ENCODE measurements at regions not wholly inside any gene's neighbourhood (a gene's known extent, or its start where the extent isn't known, plus 50 kb on each side); places are given as distances from the start of the nearest gene placed in this dataset.

GRCh38 chr2:163541943-163542342, 193.9 kb downstream of the FIGN start:
- no peak for DNase-seq (ENCODE audit: low read depth)

DNA sequence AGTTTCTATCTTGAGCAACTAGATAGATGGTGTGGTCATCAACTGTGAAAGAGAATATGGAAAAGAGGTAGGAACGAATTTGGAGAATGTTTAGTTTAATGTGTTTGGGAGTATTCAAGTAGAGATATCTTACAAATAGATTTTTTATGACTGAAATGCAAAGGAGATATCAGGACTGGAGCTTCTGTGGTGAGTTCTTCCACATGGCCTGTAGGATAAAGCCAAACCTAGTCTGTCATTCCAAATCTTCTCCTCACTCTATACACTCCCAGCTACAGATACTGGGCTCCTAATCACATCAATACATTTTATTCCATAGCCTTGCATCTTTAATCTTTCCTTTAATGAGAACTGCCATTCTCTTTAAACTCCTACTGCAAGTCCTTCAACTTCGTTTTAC, 194.3 kb downstream of the FIGN start:
- no peak for DNase-seq (ENCODE audit: low read depth)

DNA sequence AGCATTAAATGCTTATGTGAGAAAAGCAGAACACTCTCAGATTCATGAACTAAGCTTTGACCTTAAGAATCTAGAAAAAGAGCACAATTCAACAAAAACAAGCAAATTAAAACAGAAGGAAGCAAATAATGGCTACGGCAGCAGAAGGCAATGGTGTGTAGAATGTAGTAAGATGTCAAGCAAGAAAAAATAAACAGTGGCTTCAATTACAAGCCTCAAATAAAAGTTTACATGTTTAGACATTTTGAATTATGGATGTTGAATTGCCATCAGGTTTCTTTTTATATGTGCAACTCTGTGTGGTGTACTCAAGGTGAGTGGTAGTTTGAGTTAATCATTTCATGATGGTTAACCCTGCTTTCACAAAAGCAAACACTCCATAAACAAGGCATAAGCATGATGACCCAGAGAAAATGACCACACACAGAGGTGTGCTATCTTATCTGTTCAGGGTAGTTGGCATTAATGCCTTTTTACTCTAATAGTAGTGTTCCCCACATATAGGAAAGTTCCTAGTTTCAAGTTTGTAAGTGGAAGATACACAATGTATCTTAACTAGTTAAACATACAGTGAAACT, 207.1 kb downstream of the FIGN start:
- DNase-seq (ENCODE audit: low read depth) = no peak

DNA sequence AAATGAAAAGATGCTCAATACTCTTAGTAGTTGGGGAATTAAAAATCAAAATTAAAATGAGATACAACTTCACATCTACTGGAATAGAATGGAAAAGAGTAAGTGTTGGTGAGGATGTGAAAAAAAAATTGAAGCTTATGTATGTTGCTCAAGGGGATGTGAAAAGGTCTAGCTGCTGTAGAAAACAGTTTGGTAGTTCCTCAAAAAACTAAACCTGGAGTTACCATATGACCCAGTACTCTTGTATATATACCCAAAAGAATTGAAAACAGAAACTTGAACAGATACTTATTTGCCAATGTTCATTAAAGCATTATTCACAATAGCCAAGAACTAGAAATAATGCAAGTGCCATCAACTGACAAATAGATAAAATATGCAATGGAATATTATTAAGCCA, 208.4 kb downstream of the FIGN start:
- DNase-seq (ENCODE audit: low read depth) = no peak

- no peak for DNase-seq (ENCODE audit: low read depth)
These were observed 217.0 kb downstream of the FIGN start for GRCh38 chr2:163518762-163519161.

GRCh38 chr2:163515836-163516235, 220.0 kb downstream of the FIGN start:
- no peak for DNase-seq (ENCODE audit: low read depth)

GRCh38 chr2:163505281-163505680, 230.5 kb downstream of the FIGN start:
- no peak for DNase-seq (ENCODE audit: low read depth)

GRCh38 chr2:163493359-163494298, 242.2 kb downstream of the FIGN start:
- DNase-seq (ENCODE audit: low read depth) = no peak

GRCh38 chr2:163491850-163492249, 244.0 kb downstream of the FIGN start:
- DNase-seq (ENCODE audit: low read depth) = no peak

GRCh38 chr2:163490281-163490680, 245.5 kb downstream of the FIGN start:
- DNase-seq (ENCODE audit: low read depth) = peak; percentile 14

DNA sequence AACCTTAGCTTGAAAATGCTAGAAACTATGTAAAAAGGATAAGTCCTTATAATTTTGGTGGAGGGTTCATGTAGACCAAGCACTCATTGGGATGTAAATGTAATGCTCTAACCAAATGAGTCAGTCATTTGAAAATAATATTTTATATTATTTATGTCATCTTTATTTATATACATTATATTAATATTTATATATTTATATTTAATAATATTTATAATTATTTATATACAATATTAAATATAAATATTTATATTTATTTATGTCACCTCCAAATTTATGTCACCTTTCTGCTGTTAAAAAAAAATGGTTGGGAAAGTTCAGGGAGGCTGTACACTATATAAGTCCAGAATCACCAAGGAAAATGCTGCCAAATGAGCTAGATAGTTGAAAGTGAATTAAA, 254.3 kb downstream of the FIGN start:
- DNase-seq (ENCODE audit: low read depth) = no peak

DNA sequence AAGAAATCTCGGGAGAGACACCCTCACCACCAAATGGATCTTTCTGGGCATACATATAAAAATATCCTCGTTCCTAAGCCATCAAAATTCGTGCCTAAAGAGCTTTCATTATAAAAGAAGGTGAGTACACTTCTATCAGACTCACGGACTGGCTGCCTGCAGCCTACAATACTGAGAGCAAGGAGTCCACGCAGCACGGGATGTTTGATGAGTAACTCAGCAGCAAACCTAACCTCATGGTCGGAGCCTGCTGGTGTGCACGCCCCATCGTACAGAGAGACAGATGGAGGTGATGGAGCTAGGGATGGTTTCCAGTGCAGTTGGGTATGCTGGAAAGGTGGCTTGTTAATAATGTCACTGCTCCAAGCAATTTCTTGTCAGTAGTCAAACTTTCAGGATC, 256.2 kb downstream of the FIGN start:
- no peak for DNase-seq (ENCODE audit: low read depth)

DNA sequence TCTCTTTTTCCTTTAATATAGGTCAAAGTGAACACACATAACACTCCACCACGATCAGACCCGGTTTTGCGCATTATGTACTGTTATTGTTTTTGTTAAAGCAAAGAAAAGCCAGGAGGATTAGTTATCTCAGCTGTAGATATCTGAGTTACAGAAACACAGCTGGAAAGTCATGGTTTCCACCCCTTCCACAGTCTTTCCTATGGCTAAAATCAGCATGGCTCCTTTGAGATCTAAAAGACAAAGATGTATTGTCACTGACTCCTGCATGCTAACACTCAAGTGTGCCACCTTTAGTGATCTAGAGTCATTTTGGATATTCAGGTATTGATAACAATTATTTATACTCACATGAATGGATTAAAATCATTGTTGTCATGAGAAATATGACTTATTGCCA, 260.0 kb downstream of the FIGN start:
- no peak for DNase-seq (ENCODE audit: low read depth)

DNA sequence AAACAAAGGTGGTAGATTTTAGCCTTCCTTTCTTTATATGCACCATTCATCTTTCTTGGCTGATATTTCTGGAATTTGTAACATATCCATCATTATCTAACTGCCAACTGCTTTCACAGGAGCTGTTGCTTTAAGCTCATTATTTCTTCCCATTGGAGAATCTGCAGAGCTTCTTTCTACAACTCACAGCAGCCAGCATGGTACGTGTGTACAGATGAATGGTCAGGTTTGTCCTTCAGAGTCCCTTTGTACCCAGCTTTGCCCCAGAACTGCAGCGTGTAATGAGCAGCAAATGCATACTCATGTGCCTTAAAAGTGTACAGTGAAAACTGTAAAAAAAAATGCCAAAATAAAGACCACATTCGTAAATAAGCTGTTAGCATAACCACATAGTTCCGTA, 260.9 kb downstream of the FIGN start:
- DNase-seq (ENCODE audit: low read depth) = no peak

DNA sequence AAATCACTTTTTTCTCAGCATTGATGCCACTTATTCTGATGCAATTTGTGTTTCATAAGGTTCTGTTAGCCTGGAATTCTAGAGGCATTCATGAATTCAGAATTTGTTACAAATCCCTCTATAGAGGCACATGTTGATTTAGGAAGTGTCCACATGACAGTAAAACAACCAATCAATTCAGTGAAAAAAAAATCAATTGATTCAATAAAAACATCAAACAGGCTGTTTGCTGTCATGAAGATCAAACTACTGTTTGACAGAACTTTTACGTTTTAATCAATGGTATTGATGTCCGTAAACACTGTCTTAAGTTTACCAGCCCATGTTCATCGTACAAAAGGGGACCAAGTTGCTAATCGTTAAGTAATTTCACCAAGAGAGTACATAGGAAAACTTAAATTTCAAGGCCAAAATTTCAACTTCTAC, 261.5 kb downstream of the FIGN start:
- DNase-seq (ENCODE audit: low read depth) = no peak

GRCh38 chr2:163471947-163472346, 263.9 kb downstream of the FIGN start:
- DNase-seq (ENCODE audit: low read depth) = no peak

DNA sequence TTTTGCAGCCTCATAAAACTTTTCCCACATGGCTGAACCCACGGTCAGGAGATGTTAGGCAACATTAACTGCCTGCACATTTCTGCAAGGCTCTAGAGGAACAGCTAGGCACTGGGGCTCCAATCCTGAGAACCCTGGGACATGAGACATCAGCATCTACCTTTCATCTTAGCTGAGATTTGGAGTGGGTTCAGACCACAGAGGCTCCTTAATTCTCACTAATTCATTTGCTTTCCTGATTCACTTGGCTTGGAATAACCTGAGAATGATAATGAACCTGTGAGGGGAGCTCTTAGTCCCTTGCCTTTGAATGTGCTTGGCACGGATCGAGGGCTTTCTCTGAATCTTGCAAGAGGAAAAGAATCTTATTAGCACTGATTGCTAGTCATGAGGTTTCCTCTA, 266.2 kb downstream of the FIGN start:
- DNase-seq (ENCODE audit: low read depth) = peak; percentile 9

DNA sequence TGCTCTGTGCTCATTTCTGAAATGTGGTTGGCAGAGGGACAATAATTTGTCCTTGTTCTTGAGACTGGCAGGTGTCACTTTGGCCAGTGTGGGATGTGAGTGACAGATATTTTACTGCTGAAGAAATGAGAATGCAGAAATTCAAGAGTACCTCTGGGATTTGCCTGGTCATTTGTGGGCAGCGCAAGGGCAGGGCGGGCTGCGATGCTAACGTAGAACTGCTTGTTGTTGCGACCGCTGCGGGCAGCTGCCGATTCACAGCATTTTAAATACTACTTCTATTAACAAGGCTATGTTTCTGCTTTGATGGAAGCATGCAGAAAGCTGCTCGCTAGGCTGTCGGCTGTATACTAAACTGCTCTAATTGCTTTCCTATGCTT, 268.6 kb downstream of the FIGN start:
- DNase-seq (ENCODE audit: low read depth) = no peak

- DNase-seq (ENCODE audit: low read depth) = no peak
These were observed 269.2 kb downstream of the FIGN start for GRCh38 chr2:163466331-163467250.

DNA sequence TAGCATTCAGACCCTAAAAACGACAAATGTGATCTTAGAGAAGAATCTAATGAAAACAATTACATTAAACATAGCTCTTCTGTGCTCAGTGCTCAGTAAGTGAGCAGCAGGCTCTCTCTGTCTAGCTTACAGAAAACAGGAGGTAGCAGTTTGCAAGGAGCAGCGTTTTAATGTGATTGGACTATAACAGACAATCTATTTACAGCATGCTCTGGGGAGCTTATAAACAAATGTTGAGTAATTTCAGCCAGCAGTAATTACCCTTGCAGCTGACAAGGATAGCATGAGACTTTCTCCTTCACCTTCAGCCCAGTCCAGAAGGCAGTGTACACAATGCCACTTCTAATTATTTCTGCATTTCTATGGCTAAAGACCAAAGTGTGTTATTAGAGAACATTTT, 270.4 kb downstream of the FIGN start:
- peak; percentile 38 for DNase-seq (ENCODE audit: low read depth)

- no peak for DNase-seq (ENCODE audit: low read depth)
These were observed 272.4 kb downstream of the FIGN start for GRCh38 chr2:163463411-163463810.

DNA sequence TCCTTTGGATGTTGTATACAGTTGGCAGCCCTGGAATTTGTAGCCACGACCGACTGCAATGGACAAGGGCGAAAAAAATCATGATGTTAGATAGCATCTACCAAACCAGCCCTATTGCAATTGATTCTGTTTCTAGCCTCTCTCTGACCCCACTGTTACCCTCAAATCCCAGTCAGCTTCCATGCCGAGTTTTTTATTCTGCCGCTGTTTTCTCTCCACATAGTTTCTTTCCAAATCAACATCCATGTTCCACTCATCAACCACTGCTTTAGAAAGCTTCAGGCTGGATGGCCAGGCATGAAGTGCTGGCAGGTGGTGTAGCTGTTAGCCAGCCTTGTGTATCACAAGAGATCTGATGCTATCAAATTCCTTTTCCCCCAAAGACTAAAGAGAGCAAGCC, 272.8 kb downstream of the FIGN start:
- no peak for DNase-seq (ENCODE audit: low read depth)
